SKM-1 (cell line): ENCODE measurements at regions not wholly inside any gene's neighbourhood (a gene's known extent, or its start where the extent isn't known, plus 50 kb on each side); places are given as distances from the start of the nearest gene placed in this dataset.

Experiments used
- DNase-seq: peaks from one replicate; lab custom pipeline; 2025; ENCODE audit not compliant: unreplicated experiment; lab: John Stamatoyannopoulos, UW

DNA sequence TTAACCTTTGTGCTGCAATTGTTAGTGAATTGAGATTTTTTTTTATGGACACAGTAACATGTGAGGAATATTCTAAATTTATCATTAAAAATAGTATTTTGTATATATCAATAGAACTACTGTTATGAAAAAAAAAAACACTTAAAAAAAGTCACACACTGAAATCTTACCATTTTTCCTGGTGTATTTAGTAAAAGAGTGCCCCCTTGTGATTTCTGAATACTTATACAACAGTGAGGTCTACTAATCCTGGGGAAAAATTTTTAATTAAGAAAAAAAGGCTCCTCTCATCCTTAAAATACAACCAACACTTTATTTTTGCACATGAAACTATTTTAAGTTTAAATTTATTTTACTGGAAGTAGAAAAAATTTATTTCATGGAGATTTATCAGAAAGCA lies 56.4 kb upstream of the SPOCK3 start:
- DNase-seq: no peak

GRCh38 chr4:167308876-167309275 lies 74.6 kb upstream of the SPOCK3 start:
- DNase-seq: no peak

- DNase-seq: no peak
These were observed 87.0 kb upstream of the SPOCK3 start for GRCh38 chr4:167321299-167321698.

DNA sequence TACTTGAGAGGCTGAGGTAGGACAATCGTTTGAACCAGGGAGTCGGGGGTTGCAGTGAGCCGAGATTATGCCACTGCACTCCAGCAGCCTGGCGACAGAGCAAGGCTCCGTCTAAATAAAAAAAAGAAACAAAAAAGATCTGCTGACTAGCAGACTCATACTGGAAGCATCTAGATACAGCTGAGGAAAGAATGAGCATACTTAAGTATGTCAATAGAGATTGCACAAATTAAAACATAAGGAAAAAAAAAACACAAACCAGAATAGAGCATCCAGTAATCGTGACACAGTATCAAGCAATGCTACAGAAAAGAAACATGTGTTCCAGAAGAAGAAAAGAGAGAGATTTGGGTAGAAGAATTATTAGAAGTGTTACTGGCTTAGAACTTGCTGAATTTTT lies 105.5 kb upstream of the SPOCK3 start:
- DNase-seq: no peak

- no peak for DNase-seq
These were observed 125.4 kb upstream of the SPOCK3 start for GRCh38 chr4:167359711-167360110.

DNA sequence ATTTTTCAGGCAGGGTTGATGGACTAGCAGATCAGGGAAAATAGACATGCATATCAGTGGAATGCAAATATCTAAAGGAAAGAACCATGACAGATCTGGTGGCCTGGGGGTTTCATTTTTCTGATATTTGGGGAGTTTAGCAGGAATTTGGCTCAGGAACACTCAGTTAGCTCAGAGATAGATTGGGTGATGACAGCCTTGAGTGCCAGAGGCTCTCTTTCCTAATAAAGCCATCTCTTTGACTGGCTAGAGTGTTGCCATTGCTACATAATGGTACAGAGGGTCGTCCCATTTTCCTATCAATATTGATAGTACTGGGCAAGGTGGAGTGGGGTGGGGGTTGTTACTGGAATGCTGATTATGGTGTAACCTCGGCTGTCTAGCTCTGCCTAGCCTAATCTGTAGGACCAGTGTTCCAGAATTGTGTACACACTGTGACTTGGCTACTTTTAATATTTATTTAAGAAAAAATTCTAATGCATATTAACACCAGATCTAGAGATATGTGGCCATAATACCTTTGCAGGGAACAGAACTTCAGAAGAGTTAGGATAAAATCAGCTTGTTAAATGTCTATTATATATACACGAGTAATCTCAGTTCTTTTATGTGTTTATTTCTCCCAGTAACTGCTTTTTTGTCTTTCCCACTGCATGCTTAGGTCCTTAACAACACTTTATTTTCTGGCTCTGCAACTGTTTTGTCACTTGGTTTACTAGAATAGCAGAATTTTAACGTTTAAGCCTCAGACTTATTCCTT lies 145.0 kb upstream of the SPOCK3 start:
- no peak for DNase-seq

GRCh38 chr4:167380964-167381363 lies 146.7 kb upstream of the SPOCK3 start:
- DNase-seq: no peak

GRCh38 chr4:167383291-167383690 lies 149.0 kb upstream of the SPOCK3 start:
- DNase-seq: no peak

DNA sequence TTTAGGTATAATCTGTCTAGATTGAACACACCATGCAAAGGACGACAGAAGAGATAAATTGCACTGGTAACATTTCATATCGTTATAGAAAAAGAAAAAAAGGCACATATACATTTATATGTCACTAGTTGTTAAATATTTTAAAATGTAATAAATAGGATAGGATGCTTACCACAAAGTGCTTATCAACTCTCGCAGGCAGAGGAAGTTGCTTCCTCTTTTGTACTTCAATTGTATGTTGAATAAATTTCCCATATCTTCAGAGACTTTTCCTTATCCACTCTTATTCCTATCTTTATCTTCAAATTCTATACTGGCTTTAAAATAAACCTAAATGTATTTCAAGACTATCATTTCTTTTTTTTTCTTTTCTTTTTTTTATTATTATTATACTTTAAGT lies 163.3 kb upstream of the SPOCK3 start:
- DNase-seq: no peak

GRCh38 chr4:167399201-167399600 lies 164.9 kb upstream of the SPOCK3 start:
- no peak for DNase-seq

DNA sequence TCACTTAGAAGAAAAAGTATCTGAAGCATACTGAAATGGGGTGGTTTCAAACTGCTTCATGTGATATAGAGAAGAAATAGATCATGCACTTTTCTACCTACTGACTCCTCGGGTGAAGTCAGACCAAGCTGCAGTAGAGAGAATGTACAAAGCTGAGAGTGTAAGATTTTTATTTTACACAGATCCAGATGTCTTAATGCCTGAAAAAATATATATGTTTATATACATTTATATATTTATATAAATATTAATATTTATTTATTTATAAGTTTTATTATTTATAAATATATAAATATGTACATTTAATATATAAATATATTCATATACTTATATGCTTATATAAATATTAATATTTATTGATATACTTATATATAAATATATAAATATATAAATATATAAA lies 171.9 kb upstream of the SPOCK3 start:
- no peak for DNase-seq

- DNase-seq: no peak
These were observed 181.2 kb upstream of the SPOCK3 start for GRCh38 chr4:167415461-167415860.

DNA sequence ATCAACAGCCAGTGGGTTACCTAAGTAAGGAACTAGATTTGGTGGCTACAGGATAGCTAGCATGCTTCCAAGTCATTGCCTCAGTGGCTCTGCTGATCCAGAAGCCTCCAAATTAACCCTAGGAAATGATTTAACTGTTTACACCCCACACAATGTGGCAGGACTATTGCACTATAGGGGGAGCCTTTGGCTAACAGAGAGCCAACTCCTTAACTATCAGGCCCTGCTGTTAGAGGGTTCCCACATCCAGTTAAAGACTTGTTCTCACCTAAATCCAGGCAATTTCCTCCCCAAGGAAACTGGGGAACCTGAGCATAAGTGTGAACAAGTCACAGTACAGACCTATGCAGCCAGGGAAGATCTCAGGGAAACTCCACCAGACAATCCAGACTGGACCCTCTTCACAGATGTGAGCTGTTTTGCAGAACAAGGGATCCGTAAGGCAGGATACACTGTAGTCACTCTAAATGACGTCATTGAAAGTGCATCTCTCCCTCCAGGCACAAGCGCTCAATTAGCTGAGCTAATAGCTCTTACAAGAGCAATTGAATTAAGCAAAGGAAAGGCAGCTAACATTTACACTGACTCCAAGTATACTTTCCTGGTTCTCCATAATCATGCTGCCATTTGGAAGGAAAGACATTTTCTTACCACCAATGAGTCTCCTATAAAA lies 185.3 kb upstream of the SPOCK3 start:
- no peak for DNase-seq

GRCh38 chr4:167421201-167421600 lies 186.9 kb upstream of the SPOCK3 start:
- DNase-seq: no peak

GRCh38 chr4:167424341-167425256 lies 190.3 kb upstream of the SPOCK3 start:
- no peak for DNase-seq

GRCh38 chr4:167428156-167428555 lies 193.9 kb upstream of the SPOCK3 start:
- DNase-seq: no peak

GRCh38 chr4:167431371-167431770 lies 197.1 kb upstream of the SPOCK3 start:
- DNase-seq: no peak

DNA sequence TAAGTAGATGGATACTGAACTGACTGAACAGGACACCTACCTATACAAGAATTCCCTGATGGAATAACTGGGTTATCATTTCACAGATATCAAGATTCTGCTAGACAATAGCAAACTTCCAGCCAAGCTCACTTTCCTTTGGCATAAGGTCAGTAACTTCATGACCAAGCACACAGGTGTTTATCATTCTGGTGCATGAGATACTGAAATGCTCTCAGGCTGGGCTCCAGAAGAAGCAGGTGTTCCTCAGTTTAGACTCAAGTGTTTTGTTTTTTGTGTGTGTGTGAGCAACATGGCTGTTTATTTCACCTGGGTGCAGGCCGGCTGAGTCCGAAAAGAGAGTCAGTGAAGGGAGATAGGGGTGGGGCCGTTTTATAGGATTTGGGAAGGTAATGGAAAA lies 201.5 kb upstream of the SPOCK3 start:
- no peak for DNase-seq

DNA sequence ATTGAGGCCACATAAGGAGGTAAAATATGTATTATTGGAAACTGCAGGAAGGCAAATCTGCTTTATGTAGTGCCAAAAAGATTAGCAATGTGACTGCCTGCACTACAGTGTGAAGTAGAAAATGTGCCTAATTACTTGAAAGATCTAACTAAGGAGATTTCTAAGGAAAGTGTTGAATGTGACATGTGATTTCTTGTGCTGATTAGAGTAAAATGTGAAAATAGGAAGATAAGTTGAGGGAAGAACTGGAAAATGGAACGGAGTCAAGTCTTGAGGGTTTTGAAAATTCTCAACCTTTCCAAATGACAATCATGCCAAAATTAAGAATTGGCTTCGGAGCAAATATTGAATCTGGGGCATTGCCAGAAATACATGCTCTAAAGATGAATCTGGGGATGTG lies 209.5 kb upstream of the SPOCK3 start:
- no peak for DNase-seq

GRCh38 chr4:167452922-167453430 lies 218.7 kb upstream of the SPOCK3 start:
- no peak for DNase-seq

DNA sequence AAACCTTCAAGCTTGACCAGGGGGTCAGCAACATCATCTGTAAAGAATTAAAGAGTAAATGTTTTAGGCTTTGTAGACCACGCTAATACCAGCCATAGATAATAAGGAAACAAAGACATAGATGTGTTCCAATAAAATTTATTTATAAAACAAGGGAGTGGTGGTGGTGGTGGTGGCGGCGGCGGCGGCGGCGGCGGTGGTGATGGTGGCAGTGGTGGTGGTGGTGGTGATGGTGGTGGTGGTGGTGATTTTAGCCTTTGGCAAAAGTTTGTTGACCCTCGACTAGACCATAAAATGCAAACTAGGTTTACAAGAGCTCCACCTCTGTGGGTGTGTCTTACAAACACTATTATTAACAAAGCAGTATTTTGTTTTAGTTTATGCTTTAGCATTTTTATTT lies 222.3 kb upstream of the SPOCK3 start:
- DNase-seq: no peak

DNA sequence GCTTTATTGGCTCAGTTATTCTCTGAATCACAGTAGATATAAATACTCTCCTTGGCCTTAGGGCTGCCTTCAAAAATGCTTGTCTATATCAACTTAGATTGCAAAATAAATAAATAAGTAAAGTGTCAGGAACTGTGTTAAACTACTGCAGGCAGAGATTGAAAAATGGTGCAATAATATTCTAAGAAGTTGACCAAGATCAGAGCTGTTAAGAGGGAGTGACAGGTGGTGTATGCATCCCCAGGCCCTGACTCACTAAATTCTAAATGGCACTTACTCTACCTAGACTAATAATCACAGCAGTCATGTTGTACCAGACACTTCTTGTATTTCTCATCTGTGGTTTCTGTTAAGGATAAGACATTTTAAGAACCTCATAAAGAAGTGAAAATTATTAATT lies 235.1 kb upstream of the SPOCK3 start:
- no peak for DNase-seq
